Heart left ventricle (tissue), 13 donors: ENCODE measurements at regions not wholly inside any gene's neighbourhood (a gene's known extent, or its start where the extent isn't known, plus 50 kb on each side); places are given as distances from the start of the nearest gene placed in this dataset.

Source experiments
- CTCF ChIP-seq, 12 donors: fragments of 200-600 bp; sonication (generic) in 4 of 12; IDR thresholded peaks; one replicate each; pipeline versions ENCODE4 v1.5.0 to v1.8.0; 2018 to 2022; ENCODE audit warnings: antibody characterized with exemption in 12 of 12, mild to moderate bottlenecking in 5 of 12
- POLR2A ChIP-seq, 2 donors: fragments of 450-650 bp; IDR thresholded peaks; one replicate each; pipeline ENCODE4 v1.6.1; 2017; ENCODE audit warnings: antibody characterized with exemption in 2 of 2, mild to moderate bottlenecking in 2 of 2, moderate library complexity in 2 of 2
- donor health status: ischemic (EF 13 %, LVEDD 7.1; RV severe dilation, severe dysfunction).
- donor health status: DM: no; HTN: yes; CAD: no.
- donor health status: DM: no; HTN: no; CAD: no.
- donor health status: ischemic (EF 25% LVEDD 6.9; RV normal size, moderate dysfunction).
- donor health status: ischemic (EF 25% LVEDD 5.7; RV mildly dilated, moderate dysfunction).
- donor health status: ischemic (EF 35%, LVEDD 5.7; RV mildly dilated, moderate dysfunction).
- donor health status: nonischemic (EF 11% LVEDD 7.7; RV severe dilation, severe dysfunction).
- donor health status: DM: yes; HTN: yes; CAD: no.
- donor health status: PGD.
- donor health status: ischemic (EF 29% LVEDD 5.4; RV normal size, mild dysfunction).
- donor health status: nonischemic (EF 23%, LVEDD 6.1; RV moderate dilation, normal function).

- no peak for TF ChIP-seq CTCF (IDR thresholded peaks at IDR 0.05)
- no peak for TF ChIP-seq POLR2A (IDR thresholded peaks at IDR 0.05)
Observed at GRCh38 chr2:164178835-164179465, 442.3 kb downstream of the GRB14 start.
